Left cardiac atrium (tissue), 4 donors: ENCODE measurements at regions not wholly inside any gene's neighbourhood (a gene's known extent, or its start where the extent isn't known, plus 50 kb on each side); places are given as distances from the start of the nearest gene placed in this dataset.

ENCODE experiments used
- ATAC-seq, 2 donors: fragments of 200-7000 bp; cut with Tn5 transposase; one replicate each; pipeline ENCODE4 v1.9.1; 2020; ENCODE audit warnings: mild to moderate bottlenecking in 2 of 2, moderate library complexity in 2 of 2
- DNase-seq: peaks from one replicate; pipeline ENCODE4 v3.0.0-alpha.2; 2020
- intact Hi-C, 2 donors: fragments of 100-400 bp; cut with DNase I; formaldehyde crosslinking; loops; one replicate each; pipeline versions ENCODE4 v1.14.1 to v1.15.1; 2022 to 2023
- donor health status: DM: no; HTN: yes; CAD: no.
- donor health status: DM: no; HTN: yes; CAD: no; lungs with severe emphysema.
- donor health status: DM: yes; HTN: yes; CAD: no.
- donor health status: Dilated cardiomyopathy.

GRCh38 chr14:80383223-80383622, 171.9 kb upstream of the DIO2 start:
- intact Hi-C loops, result no loop called here
- DNase-seq, result no peak
- ATAC-seq, result no peak

GRCh38 chr14:80381807-80382363, 170.6 kb upstream of the DIO2 start:
- ATAC-seq (no peak), DNase-seq (no peak)
- intact Hi-C loops, result no loop called here

- no peak for DNase-seq
- intact Hi-C loops, result no loop called here
- ATAC-seq, result no peak
Measured at GRCh38 chr14:80379035-80379434, 167.7 kb upstream of the DIO2 start.

- DNase-seq, result no peak
- ATAC-seq, result no peak
- intact Hi-C loops, result no loop called here
Measured at GRCh38 chr14:80378084-80378690, 166.9 kb upstream of the DIO2 start.

GRCh38 chr14:80364816-80365215, 153.5 kb upstream of the DIO2 start:
- intact Hi-C loops, result no loop called here
- DNase-seq, result no peak
- no peak for ATAC-seq

GRCh38 chr14:80364274-80364673, 153.0 kb upstream of the DIO2 start:
- intact Hi-C loops, result no loop called here
- DNase-seq (no peak), ATAC-seq (peak in 1 of 2 donors; percentile 38)

- ATAC-seq (no peak), DNase-seq (no peak)
- intact Hi-C loops, result no loop called here
Measured at GRCh38 chr14:80358112-80358511, 146.8 kb upstream of the DIO2 start.

GRCh38 chr14:80356413-80356812, 145.1 kb upstream of the DIO2 start:
- no peak for ATAC-seq
- intact Hi-C loops, result no loop called here
- no peak for DNase-seq

GRCh38 chr14:80354860-80355581, 143.7 kb upstream of the DIO2 start:
- intact Hi-C loops, result no loop called here
- ATAC-seq (no peak), DNase-seq (no peak)

GRCh38 chr14:80352471-80352870, 141.2 kb upstream of the DIO2 start:
- ATAC-seq (no peak), DNase-seq (no peak)
- intact Hi-C loops, result no loop called here

GRCh38 chr14:80350707-80351106, 139.4 kb upstream of the DIO2 start:
- ATAC-seq (no peak), DNase-seq (no peak)
- intact Hi-C loops, result no loop called here

- DNase-seq, result no peak
- ATAC-seq, result no peak
- intact Hi-C loops, result no loop called here
Measured at GRCh38 chr14:80346395-80346794, 135.1 kb upstream of the DIO2 start.

- DNase-seq (no peak), ATAC-seq (no peak)
- intact Hi-C loops, result no loop called here
Measured at GRCh38 chr14:80344208-80344607, 132.9 kb upstream of the DIO2 start.

- no peak for ATAC-seq
- intact Hi-C loops, result no loop called here
- no peak for DNase-seq
Measured at GRCh38 chr14:80336608-80337106, 125.4 kb upstream of the DIO2 start.

GRCh38 chr14:80325688-80326087, 114.4 kb upstream of the DIO2 start:
- DNase-seq, result no peak
- intact Hi-C loops, result no loop called here
- ATAC-seq, result no peak

- intact Hi-C loops, result no loop called here
- no peak for DNase-seq
Measured at GRCh38 chr14:80325112-80325511, 113.8 kb upstream of the DIO2 start.

GRCh38 chr14:80324649-80325048, 113.3 kb upstream of the DIO2 start:
- no peak for DNase-seq
- intact Hi-C loops, result no loop called here
- no peak for ATAC-seq

More at GRCh38 chr14:80325112-80325511, 113.8 kb upstream of the DIO2 start:
- ATAC-seq, result no peak

- DNase-seq (no peak), ATAC-seq (no peak)
- intact Hi-C loops, result no loop called here
Measured at GRCh38 chr14:80323038-80323665, 111.8 kb upstream of the DIO2 start.

- ATAC-seq (no peak), DNase-seq (no peak)
- intact Hi-C loops, result no loop called here
Measured at GRCh38 chr14:80316441-80316840, 105.1 kb upstream of the DIO2 start.

GRCh38 chr14:80315681-80316080, 104.4 kb upstream of the DIO2 start:
- intact Hi-C loops, result no loop called here
- DNase-seq, result no peak
- no peak for ATAC-seq
